PC-9 (cell line): ENCODE measurements at regions not wholly inside any gene's neighbourhood (a gene's known extent, or its start where the extent isn't known, plus 50 kb on each side); places are given as distances from the start of the nearest gene placed in this dataset.

Experiments used
- BruUV-seq: library from RNA; stranded (reverse); fragments of 400-500 nt; replicated peaks from 2 replicates; lab custom pipeline; 2021; lab: Mats Ljungman, UMichigan
- CTCF ChIA-PET: fragments of 300-600 bp; sonication (Branson Sonifier 250); formaldehyde crosslinking; loops from one replicate; lab custom pipeline; 2022; ENCODE audit warnings: antibody characterized with exemption; lab: Charles Lee
- POLR2A ChIA-PET: fragments of 300-600 bp; sonication (Branson Sonifier 250); formaldehyde crosslinking; loops from one replicate; lab custom pipeline; 2022; ENCODE audit warnings: antibody characterized with exemption; ENCODE audit not compliant: unreplicated experiment; lab: Charles Lee
- DNase-seq, 2 experiments: peaks; one replicate each; pipeline versions ENCODE4 v3.0.0 to v3.0.0-alpha.2; 2015 to 2022; ENCODE audit warnings: mixed read lengths in 1 of 2
- H2AFZ ChIP-seq: fragments of 200-600 bp; sonication (generic); 2 replicates; pipeline ENCODE4 v1.8.1; 2017; ENCODE audit warnings: antibody characterized with exemption
- H3F3A ChIP-seq: fragments of 200-600 bp; sonication (generic); 2 replicates; pipeline ENCODE4 v1.8.1; 2017; ENCODE audit warnings: antibody characterized with exemption, mild to moderate bottlenecking, low read depth; ENCODE audit not compliant: insufficient read depth
- H3K27ac ChIP-seq: fragments of 200-600 bp; sonication (generic); 2 replicates; pipeline ENCODE4 v1.6.1; 2016; ENCODE audit warnings: mixed run types
- H3K27me3 ChIP-seq: fragments of 200-600 bp; sonication (generic); 2 replicates; pipeline ENCODE4 v1.6.1; 2016; ENCODE audit warnings: low read depth, mixed run types; ENCODE audit not compliant: insufficient read depth
- H3K36me3 ChIP-seq: fragments of 200-600 bp; sonication (generic); 2 replicates; pipeline ENCODE4 v1.6.1; 2016; ENCODE audit warnings: low read depth, mixed run types
- H3K4me1 ChIP-seq: fragments of 200-600 bp; sonication (generic); replicated peaks from 2 replicates; pipeline ENCODE4 v1.6.1; 2016; ENCODE audit warnings: mixed run types; ENCODE audit not compliant: insufficient read depth
- H3K4me2 ChIP-seq: fragments of 200-600 bp; sonication (generic); 2 replicates; pipeline ENCODE4 v1.6.1; 2017; ENCODE audit warnings: mixed run types
- H3K4me3 ChIP-seq: fragments of 200-600 bp; sonication (generic); 2 replicates; pipeline ENCODE4 v1.6.1; 2016; ENCODE audit warnings: mixed run types
- H3K79me2 ChIP-seq: fragments of 200-600 bp; sonication (generic); 2 replicates; pipeline ENCODE4 v1.6.1; 2017; ENCODE audit warnings: low read depth, mixed run types
- H3K9me2 ChIP-seq: fragments of 200-600 bp; sonication (generic); 2 replicates; pipeline ENCODE4 v1.8.1; 2017; ENCODE audit warnings: mild to moderate bottlenecking; ENCODE audit not compliant: insufficient read depth
- H3K9me3 ChIP-seq: fragments of 200-600 bp; sonication (generic); 2 replicates; pipeline ENCODE4 v1.8.1; 2016; ENCODE audit warnings: low read depth; ENCODE audit not compliant: insufficient read depth
- H4K20me1 ChIP-seq: fragments of 200-600 bp; sonication (generic); 2 replicates; pipeline ENCODE4 v1.8.1; 2017; ENCODE audit not compliant: insufficient read depth
- CTCF ChIP-seq: fragments of 200-600 bp; sonication (generic); conservative IDR thresholded peaks from 2 replicates; pipeline ENCODE4 v1.6.1; 2017; ENCODE audit warnings: mixed run types, antibody characterized with exemption, mild to moderate bottlenecking, moderate library complexity
- EZH2 ChIP-seq: fragments of 200-600 bp; sonication (generic); IDR thresholded peaks from 2 replicates; pipeline ENCODE4 v1.8.0; 2017; ENCODE audit warnings: antibody characterized with exemption, low read depth
- intact Hi-C: fragments of 100-400 bp; cut with micrococcal nuclease; formaldehyde crosslinking; loops from one replicate; pipeline ENCODE4 v1.10.0; 2022; ENCODE audit not compliant: unreplicated experiment

- intact Hi-C loops = no loop called here
- H3K4me2 ChIP-seq = no peak overlapping the region
- no peaks in the 10 kb centered on the region for H3K9me3 ChIP-seq
- H3K27me3 ChIP-seq = no peaks in the 10 kb centered on the region
- no peaks in the 10 kb centered on the region for H4K20me1 ChIP-seq
- no peaks in the 10 kb centered on the region for H3K36me3 ChIP-seq
- no TSS peak for BruUV-seq
- H3K9me2 ChIP-seq = no peaks in the 10 kb centered on the region
- no peak overlapping the region for H3K27ac ChIP-seq
- H3F3A ChIP-seq = no peaks in the 10 kb centered on the region
- no peak overlapping the region for H2AFZ ChIP-seq
- no peak for TF ChIP-seq CTCF
- no peak for TF ChIP-seq EZH2
- ChIA-PET CTCF (interaction anchor here (0.5 kb wide), 1 partner anchor 11 kb away, joined by 5 read pairs; no protein-coding TSS in a partner anchor), POLR2A (no interaction called here)
- DNase-seq = no peak
- H3K79me2 ChIP-seq = no peaks in the 10 kb centered on the region
- H3K4me3 ChIP-seq = no peak overlapping the region
- H3K4me1 ChIP-seq = no peaks in the 10 kb centered on the region
Observed at GRCh38 chr4:3343358-3343757, 50.5 kb downstream of the RGS12 start.

GRCh38 chr4:3344104-3344503 lies 51.3 kb downstream of the RGS12 start:
- H3K27ac ChIP-seq = no peak overlapping the region
- no peak for TF ChIP-seq CTCF
- TF ChIP-seq EZH2 = no peak
- no peaks in the 10 kb centered on the region for H3F3A ChIP-seq
- no peaks in the 10 kb centered on the region for H3K4me1 ChIP-seq
- intact Hi-C loops = no loop called here
- no peak overlapping the region for H3K4me3 ChIP-seq
- no peak for DNase-seq
- POLR2A ChIA-PET = no interaction called here
- H2AFZ ChIP-seq = no peak overlapping the region
- no peaks in the 10 kb centered on the region for H3K9me2 ChIP-seq
- H3K27me3 ChIP-seq = no peaks in the 10 kb centered on the region
- H3K4me2 ChIP-seq = no peak overlapping the region
- no peaks in the 10 kb centered on the region for H4K20me1 ChIP-seq
- no peaks in the 10 kb centered on the region for H3K79me2 ChIP-seq
- BruUV-seq = no TSS peak
- H3K9me3 ChIP-seq = no peaks in the 10 kb centered on the region
- H3K36me3 ChIP-seq = no peaks in the 10 kb centered on the region
- CTCF ChIA-PET = no interaction called here

GRCh38 chr4:3344596-3344995 lies 51.8 kb downstream of the RGS12 start:
- BruUV-seq = no TSS peak
- Histone ChIP-seq H3K9me3 (no peaks in the 10 kb centered on the region), H3K4me2 (no peak overlapping the region), H3K4me3 (no peak overlapping the region), H4K20me1 (no peaks in the 10 kb centered on the region), H3K79me2 (no peaks in the 10 kb centered on the region), H3K27ac (no peak overlapping the region), H3K27me3 (no peaks in the 10 kb centered on the region), H3F3A (no peaks in the 10 kb centered on the region), H3K4me1 (no peaks in the 10 kb centered on the region), H3K9me2 (no peaks in the 10 kb centered on the region), H3K36me3 (no peaks in the 10 kb centered on the region), H2AFZ (no peak overlapping the region)
- CTCF ChIA-PET = no interaction called here
- DNase-seq = no peak
- intact Hi-C loops = no loop called here
- no peak for TF ChIP-seq CTCF
- no peak for TF ChIP-seq EZH2
- POLR2A ChIA-PET = no interaction called here
